ENCODE measurements at regions not wholly inside any gene's neighbourhood (a gene's known extent, or its start where the extent isn't known, plus 50 kb on each side); places are given as distances from the start of the nearest gene placed in this dataset.
A peak's percentile ranks its signal among the peaks of the same experiment; 100 is the strongest.
"Not testable (repeated sequence)": the region's sequence is repeated elsewhere in the genome, so short reads cannot be mapped to it uniquely, and the experiment has no call there.

DNA sequence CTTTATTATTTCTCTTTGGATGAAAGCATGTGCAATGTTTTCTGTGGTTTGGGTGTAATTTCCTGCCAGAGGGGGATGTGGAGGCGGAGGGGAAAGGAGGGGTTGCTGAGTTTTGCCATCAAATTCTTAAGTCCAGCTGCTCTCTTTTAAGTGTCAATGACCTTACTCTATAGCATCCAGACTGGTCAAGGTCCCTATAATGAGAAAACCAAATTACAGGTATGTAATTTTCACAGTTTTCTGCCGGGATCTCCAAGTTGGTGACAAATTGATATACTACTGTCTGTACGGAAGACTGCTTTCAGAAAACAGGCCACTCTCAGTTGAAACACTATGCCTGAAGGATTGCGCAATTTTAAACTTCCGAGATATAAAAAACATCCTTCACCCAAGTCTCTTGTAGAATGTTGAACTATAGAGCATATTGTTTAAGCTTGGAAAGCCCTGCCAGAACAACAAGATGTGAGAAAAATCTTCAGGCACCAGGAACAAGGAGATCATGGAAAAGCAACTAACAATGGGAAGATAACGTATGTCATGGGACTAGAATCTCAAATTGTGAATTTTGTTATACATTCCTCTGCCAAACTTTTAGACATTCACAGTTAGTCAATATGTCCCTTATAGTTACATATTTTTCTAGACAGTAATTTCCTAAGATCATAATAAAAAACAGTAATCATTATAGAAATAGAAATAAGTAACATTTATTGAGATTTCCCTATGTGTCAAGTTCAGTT, 300.7 kb upstream of the SATB1 start:
- DNase-seq: peak in 1 of 2 donors; percentile 78

DNA sequence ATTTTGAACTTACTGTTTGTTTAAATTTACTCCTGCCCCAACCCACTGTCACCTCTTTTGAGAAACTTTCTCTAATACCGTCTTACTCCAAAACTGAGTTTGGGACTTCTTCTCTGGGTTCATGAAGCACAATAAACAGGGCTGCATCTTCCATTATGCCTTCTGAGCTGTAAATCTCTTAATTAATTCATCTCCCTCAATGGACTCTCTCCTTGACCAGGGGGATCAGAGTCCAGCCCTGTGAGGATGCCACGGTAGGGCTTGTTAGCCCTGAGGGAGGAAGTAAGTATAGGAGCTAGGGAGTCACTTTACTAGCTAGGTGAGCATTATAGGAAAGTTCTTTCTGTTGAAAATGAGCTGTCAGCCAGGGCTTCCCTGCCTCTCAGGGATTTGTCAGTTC, 299.3 kb upstream of the SATB1 start:
- DNase-seq: no peak

DNA sequence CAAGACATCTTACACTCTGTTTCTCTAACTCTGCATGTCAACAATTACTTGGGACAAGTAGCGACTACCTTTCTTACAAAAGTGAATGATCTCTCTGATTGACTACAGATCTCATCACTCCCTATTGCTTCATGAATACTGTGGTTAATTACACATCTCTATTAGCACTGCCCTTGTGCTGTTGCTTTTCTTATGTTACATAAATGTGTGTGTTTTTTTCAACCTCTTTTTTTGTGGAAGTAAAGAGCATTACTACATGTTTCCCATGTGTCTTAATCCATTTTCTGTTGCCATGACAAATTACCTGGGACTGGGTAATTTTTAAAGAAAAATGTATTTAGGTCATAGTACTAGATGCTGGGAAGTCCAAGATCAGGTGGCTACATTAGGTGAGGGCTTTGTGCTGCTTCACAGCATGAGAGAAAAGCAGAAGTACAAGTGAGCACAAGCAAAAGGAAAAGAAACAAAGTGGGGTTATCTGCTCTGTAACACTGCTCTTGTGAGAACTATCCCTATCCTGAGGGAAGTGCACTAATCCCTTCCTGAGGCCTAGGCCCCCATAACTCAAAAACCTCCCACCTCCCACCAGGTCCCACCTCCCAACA, 298.2 kb upstream of the SATB1 start:
- DNase-seq: peak in 1 of 2 donors; percentile 3

DNA sequence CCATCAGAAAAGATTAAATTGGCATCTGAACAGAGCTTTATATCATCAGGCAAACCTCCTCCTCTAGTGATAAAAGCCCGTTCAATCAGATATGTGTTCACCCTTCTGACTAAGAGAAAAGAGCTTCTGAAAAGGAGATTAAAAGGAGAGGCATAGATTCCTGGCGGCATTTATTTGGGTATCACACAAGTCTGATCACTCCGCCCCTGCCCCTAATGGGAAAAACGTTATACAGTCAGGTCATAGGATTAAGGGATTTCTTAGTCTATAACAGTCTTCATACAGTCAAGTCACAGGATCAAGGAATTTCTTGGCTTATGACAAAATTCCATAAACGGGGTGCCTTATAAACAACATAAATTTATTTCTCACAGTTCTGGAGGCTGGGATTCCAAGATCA, 295.4 kb upstream of the SATB1 start:
- no peak for DNase-seq

DNA sequence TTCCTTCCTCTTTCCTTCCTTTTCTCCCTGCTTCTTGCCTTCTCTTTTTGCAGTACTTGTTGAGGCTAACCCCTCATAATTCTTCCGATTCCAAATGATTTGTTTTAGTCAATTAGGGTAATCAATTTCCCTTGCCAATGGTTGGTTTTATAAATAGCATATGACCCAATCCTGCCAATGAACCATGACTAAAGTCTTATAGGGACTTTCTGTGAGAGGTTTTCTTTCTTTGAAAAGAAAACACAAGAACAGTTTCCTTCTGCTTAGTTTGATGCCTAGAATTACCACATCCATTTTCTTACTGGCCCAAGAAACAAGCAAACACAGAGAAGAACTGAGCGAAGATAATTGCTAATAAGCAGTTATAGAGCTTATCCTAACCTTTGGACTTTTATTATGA, 292.5 kb upstream of the SATB1 start:
- no peak for DNase-seq

DNA sequence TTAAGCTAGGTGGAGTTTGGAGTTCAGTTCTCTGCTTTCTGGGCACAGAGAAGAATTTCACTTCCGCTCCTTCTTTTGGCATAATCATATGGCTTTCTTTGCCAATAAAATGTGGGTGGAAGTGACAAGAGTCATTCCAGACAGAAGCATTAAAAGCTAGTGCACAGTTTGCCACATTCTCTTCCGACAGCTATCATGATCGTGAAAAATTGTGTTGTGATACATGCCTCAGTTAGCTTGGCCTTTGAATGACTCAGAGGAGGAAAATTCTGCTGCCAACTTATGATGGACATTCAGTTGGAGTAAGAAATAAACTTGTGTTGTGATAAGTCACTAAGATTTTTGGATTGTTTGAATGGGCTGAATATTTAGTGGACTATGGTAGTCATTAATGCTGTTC, 291.7 kb upstream of the SATB1 start:
- DNase-seq: no peak

DNA sequence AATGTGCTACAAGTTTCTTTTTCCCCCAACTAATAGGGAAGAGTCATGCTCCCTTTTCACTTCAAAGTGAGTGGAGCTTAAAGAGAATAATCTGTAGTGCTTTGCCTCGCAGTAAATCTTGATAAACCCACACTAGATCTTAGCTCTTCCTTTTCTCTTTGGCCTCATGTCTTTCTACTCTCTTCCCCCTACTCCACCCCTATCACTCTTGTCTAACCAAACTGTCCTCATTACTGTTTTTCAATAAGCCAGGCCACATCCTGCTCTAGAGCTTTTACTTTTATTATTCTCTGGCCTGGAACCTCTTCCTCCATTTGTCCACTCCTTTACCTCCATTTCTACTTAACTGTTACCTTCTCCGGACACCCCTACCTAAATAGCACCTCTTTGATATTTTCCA, 291.0 kb upstream of the SATB1 start:
- no peak for DNase-seq

DNA sequence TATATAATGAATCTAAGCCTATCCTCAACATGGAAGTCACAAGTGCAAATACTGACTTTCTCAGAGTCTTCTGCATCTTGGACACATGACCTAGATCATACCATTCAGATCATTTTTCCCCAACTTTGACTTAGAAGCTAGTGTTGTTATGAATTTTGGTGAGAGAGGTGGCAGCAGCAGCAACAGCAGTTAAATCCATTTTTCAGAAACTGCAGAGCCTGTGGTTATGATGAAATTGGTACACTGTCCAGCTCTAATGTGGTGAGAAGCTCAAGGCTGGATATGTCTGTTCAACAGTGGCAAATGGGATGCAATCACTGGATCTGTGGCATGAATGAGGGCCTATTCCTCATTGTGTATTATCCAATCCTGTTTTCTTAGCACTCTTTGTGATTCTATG, 290.1 kb upstream of the SATB1 start:
- DNase-seq: no peak

DNA sequence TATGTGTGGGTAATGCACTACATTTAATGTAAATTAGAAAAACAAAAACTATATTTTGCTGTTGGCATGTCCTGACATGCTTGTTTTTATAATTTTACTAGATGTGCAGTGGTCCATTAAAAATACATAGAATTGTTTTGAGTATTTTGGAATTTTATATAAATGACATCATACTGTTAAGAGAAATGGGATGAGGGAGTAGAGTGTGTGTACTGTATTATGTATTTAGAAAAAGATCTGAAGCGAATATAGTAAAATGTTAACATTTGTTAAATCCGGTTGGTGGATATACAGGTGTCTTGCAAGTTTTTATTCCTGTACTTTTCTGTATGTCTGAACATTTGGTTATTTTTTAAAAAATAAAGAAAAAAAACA, 288.4 kb upstream of the SATB1 start:
- DNase-seq: no peak

DNA sequence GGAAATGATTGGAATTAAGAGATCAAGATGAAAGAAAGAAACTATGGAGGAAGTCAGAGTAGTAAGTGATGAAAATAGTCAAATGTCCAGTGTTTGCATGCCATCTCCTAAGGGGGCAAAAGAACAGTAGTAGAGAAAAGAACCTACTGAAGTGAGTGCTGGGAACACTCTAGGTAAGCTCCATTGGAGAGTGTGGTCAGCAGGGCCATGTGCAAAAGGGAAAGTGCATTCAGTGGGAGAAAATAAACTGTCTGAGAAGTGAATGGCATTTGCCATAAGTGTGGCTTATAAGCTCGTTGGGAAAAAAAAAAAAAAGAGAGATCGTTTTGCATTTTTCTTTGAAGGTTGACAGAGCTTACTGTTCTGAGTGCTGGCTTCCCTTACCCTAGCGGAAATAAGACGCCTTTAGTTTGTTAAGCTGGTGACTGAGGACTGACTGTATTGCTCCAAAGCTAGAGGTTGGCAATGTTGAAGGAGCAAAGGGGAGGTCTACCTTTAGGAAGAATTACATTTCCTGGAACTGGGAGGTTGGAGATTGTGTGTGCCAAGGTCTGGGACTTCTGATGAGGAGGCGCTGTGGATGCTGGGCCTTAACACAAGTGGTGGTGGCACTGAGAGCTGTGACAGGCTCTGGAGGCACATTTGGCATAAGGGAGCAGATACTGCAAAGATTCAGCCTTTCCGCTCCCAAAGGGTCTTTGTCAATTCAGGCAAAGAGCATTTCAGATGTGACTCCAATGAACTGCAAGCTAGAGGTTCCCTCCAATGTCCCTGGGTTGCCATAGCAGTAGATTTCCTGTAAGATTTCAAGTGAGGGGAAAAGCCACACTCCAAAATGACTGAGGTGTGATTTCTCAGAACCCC, 287.8 kb upstream of the SATB1 start:
- no peak for DNase-seq

DNA sequence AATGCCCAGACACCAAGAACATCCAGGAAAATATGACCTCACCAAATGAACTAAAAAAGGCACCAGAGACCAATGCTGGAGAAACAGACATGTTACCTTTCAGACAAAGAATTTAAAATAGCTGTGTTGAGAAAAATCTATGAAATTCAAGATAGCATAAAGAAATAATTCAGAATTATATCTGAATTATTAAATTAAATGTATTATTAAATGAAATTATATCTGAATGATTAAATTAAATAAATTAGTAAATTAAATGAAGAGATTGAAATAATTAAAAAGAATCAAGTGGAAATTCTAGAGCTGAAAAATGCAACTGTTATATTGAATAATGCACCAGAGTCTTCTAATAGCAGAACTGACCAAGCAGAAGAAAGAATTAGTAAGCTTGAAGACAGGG, 279.2 kb upstream of the SATB1 start:
- no peak for DNase-seq

DNA sequence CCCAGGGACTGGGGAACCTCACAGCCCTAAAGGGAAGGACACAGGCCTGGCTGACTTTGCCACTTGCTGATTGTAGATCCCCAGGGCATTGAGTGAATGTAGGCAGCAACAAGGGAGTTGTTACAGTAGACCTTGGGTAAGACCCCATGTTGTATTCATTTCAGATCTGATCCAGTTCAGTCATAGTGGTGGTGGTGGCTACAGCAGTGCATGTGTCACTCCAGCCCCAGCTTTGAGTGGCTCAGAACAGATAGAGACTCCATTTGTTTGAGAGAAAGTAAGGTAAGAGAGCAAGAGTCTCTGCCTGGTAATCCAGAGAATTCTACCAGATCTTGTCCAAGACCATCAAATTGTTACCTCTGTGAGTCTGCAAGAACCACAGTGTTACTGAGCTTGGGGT, 278.7 kb upstream of the SATB1 start:
- DNase-seq: no peak

DNA sequence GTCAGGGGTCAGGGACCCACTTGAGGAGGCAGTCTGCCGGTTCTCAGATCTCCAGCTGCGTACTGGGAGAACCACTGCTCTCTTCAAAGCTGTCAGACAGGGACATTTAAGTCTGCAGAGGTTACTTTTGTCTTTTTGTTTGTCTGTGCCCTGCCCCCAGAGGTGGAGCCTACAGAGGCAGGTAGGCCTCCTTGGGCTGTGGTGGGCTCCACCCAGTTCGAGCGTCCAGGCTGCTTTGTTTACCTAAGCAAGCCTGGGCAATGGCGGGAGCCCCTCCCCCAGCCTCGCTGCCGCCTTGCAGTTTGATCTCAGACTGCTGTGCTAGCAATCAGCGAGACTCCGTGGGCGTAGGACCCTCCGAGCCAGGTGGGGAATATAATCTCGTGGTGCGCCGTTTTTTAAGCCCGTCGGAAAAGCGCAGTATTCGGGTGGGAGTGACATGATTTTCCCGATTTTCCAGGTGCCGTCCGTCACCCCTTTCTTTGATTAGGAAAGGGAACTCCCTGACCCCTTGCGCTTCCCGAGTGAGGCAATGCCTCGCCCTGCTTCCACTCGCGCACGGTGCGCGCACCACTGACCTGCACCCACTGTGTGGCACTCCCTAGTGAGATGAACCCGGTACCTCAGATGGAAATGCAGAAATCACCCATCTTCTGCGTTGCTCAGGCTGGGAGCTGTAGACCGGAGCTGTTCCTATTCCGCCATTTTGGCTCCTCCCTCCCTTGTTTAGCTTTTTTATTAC, 268.6 kb upstream of the SATB1 start:
- not testable (repeated sequence) for DNase-seq

DNA sequence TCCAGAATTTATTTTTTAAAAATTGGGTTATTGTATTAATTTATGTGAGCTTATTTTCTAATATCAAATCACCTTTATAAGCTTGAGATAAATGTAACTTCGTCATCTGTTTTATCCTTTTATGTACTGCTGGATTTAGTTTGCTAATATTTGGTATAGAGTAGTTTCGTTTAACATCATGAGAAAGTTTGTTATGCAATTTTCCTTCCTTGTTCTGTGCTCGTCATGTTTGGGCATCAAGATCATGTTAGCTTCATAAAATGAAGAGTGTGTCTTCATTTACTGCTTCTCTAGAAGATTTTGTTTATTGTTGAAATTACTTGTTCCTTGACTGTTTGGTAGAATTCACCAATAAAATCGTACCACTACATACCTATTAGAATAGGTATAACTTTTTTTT, 262.1 kb upstream of the SATB1 start:
- peak in 1 of 2 donors; percentile 1 for DNase-seq

DNA sequence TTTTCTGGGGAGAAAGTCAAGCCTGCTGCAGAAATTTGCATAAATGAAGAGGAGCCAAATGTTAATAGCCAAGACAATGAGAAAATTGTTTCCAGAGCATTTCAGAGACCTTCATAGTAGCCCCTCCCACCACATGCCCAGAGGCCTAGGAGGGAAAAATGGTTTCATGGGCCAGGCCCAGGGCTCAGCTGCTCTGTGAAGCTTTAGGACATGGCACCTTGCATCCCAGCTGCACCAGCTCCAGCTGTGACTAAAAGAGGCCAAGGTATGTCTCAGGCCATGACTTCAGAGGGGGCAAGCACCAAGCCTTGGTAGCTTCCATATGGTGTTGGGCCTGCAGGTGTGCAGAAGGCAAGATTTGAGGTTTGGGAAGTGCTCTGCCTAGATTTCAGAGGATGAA, 258.8 kb upstream of the SATB1 start:
- DNase-seq: peak in 1 of 2 donors; percentile 1

DNA sequence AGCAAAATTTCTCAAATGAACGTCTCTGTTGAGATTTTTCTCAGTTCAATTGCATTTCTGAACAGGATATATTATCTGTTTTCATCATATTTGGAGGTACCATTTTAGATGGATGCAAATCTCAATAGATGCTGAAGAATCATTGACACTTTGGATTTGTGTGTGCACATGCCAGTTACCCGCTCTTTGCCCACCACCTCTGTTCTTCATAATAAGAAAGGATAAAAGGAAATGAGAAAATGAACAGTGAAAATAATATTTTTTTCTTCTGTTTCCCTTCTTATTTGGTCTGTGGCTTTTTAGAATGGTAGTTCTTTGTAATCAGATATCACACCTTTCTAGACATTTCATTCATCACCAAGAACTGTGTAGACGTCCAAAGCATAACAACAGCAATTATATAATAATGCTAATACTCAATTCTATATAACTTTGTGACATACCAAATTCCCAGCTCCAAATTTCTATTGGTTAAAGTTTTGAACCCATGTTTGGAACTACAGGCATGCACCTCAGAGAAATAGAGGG, 256.7 kb upstream of the SATB1 start:
- no peak for DNase-seq

DNA sequence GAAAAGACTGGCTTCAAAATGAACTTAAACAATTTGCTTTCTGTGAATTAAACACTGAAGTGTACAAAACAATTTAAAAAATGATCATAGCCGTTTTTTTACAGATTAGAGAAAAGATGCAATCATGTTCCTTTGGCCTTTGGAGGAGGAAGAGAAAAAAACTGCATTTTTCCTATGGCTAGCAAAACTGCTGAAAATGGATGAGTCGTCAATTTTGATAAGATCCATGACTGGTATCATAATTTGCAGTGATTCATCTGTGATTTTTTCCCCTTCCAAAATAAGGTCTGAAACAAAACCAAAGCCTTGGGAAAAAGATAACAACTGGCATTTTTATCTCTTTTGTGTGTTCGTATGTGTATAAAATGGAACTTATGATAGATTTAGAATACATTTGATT, 255.6 kb upstream of the SATB1 start:
- DNase-seq: no peak

DNA sequence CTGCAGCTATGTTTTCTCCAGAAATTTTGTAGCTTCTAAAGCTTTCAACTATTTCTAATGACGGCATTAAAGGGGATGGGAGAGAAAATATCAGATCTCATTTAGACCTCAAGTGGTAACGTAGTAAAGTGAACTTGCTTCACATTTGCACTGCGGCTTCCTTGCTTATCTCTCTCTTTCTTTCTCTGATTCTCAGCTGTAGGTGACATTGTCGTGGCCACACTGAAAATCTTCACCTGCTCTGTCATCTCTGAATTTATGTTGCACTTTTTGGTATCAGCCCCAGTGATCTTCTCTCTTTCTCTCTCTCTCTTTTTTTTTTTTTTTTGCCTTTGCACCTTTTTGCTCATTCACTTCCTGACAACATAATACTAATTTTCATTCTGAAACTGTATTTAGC, 254.1 kb upstream of the SATB1 start:
- no peak for DNase-seq

DNA sequence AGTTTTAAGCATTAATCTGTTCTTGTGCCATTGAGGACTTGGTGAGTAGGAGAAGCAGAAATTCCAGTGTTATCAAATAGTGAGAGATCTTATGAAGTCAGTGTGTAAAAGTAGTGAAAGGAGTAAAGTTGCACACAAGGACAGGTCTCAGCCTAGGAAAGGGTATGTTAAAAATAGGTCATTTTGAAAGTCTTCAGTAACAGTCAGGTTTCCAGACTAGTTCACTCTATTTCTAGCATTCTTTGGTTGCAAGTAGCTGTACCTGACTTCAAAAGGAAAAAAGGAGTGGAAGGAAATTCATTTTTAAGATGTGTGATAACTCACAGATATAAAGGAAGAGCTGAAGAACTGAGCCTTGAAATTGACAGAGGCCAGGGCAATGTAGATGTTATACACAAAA, 250.1 kb upstream of the SATB1 start:
- no peak for DNase-seq

DNA sequence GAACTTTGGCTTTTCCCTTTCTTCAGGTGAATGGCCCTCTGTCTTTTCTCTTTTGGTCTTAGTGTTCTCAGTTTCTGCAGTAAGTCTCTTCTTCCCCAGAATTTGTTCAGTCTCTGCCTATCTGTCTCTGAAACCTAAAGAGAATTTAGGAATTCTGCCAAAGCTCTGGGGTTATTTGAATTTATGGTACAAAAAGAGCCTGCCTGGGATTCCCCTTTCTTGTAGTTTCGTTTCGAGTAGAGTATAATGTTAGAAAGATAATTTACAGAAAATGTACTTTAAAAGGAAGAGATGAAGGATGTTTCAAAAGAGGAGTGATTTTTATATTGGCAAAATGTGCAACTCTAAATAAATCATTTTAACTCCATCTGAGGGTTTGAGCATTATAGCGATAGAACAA, 247.4 kb upstream of the SATB1 start:
- no peak for DNase-seq

DNA sequence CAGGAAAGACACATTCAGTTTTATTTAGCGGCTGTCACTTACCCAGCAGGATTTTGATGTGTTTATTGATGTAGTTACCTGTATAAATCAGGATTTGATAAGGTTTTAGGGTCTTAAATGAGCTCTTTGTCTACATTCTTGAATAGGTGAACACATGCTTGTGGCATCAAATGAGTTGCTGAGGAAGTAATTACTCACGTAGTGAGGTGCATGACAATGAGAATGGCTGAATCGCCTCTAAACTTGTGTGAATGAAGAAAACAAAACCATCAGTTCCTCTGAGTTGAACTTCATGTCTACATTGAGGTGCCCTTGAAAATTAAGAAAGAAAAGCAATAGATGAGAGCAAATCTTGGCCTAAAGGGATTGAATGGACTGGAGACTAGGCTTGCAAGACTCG, 245.6 kb upstream of the SATB1 start:
- DNase-seq: no peak

DNA sequence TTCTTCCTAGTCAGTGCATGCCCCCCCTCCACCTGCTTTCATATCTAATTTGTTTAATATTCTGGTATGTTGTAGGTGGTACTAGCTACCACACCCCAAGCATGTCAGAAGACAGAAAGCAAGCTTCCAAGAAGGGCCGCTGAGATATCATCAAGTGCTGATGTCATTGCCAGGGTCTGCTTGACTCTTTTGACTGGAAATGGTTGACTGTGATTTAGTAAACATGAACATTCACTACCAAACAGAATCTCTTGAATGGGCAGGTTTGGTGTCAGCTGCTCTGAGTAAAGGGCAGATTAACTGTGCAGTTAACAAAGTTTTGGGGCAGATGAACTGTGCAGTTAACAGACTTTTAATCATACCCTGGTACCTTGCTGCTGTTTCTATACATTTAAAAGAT, 244.2 kb upstream of the SATB1 start:
- DNase-seq: no peak

DNA sequence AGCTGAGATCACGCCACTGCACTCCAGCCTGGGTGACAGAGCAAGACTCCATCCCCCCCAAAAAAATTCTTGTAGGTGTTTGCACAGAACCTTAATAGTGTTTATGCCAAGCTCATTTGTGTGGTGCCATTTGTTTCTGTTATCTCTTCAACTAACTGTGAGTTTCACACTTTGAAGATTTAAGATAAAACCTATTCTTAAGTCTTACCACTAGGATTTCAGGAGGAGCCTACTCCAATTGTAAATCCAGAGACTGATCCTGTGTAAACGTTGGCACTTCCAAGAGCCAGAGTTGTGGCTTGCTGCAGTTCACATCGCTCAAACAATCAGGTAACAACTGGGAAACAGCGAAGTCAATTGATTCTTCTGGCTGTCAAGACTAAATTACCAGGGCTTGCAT, 242.4 kb upstream of the SATB1 start:
- DNase-seq: no peak

Data from bone marrow (tissue), 2 donors.